Heart left ventricle (tissue), 16 donors: ENCODE measurements at regions not wholly inside any gene's neighbourhood (a gene's known extent, or its start where the extent isn't known, plus 50 kb on each side); places are given as distances from the start of the nearest gene placed in this dataset.

ENCODE experiments used
- ATAC-seq, 4 donors: fragments of 200-7000 bp; cut with Tn5 transposase; one replicate each; pipeline ENCODE4 v1.9.1; 2020 to 2022; ENCODE audit warnings: moderate library complexity in 4 of 4, mild to moderate bottlenecking in 3 of 4, moderate number of reproducible peaks in 1 of 4
- DNase-seq, 5 donors: peaks; one replicate each; pipeline ENCODE4 v3.0.0-alpha.2; 2020
- H3K27ac ChIP-seq, 12 donors: fragments of 200-600 bp; sonication (generic) in 4 of 12; one replicate each; pipeline versions ENCODE4 v1.5.0 to v1.8.0; 2016 to 2022; ENCODE audit warnings: mild to moderate bottlenecking in 2 of 12
- H3K27me3 ChIP-seq, 9 donors: fragments of 200-600 bp; sonication (generic) in 2 of 9; one replicate each; pipeline versions ENCODE4 v1.5.1 to v1.8.0; 2016 to 2022; ENCODE audit warnings: mild to moderate bottlenecking in 3 of 9
- H3K36me3 ChIP-seq, 9 donors: fragments of 200-600 bp; sonication (generic) in 2 of 9; one replicate each; pipeline versions ENCODE4 v1.5.0 to v1.8.0; 2018 to 2022; ENCODE audit warnings: mild to moderate bottlenecking in 2 of 9
- H3K4me1 ChIP-seq, 12 donors: fragments of 200-600 bp; sonication (generic) in 4 of 12; one replicate each; pipeline versions ENCODE4 v1.5.0 to v1.8.0; 2016 to 2022; ENCODE audit warnings: mild to moderate bottlenecking in 3 of 12
- H3K4me3 ChIP-seq, 12 donors: fragments of 200-600 bp; sonication (generic) in 4 of 12; one replicate each; pipeline versions ENCODE4 v1.5.0 to v1.8.0; 2017 to 2022; ENCODE audit warnings: mild to moderate bottlenecking in 9 of 12, moderate library complexity in 4 of 12
- H3K9me3 ChIP-seq, 12 donors: fragments of 200-600 bp; sonication (generic) in 4 of 12; one replicate each; pipeline versions ENCODE4 v1.5.0 to v1.8.0; 2016 to 2022; ENCODE audit warnings: mild to moderate bottlenecking in 1 of 12
- POLR2A ChIP-seq, 2 donors: fragments of 450-650 bp; IDR thresholded peaks; one replicate each; pipeline ENCODE4 v1.6.1; 2017; ENCODE audit warnings: antibody characterized with exemption in 2 of 2, mild to moderate bottlenecking in 2 of 2, moderate library complexity in 2 of 2
- WGBS, 4 donors: extraction: QIAGEN DNeasy Blood & Tissue Kit in 2 of 4; methylation state at CpG; one replicate each; pipeline versions ENCODE4 v1.1.5 to v1.1.7; 2013 to 2018; 5-methylcytosine and 5-hydroxymethylcytosine counted together
- intact Hi-C, 10 donors: fragments of 100-400 bp; cut with DNase I; formaldehyde crosslinking; loops; one replicate each; pipeline versions ENCODE4 v1.11.1 to v1.14.2; 2022
- TF ChIP-seq, protein P1 (sequence below), 12 donors: fragments of 200-600 bp; sonication (generic) in 4 of 12; IDR thresholded peaks; one replicate each; pipeline versions ENCODE4 v1.5.0 to v1.8.0; 2018 to 2022; ENCODE audit warnings: antibody characterized with exemption in 12 of 12, mild to moderate bottlenecking in 5 of 12
- donor health status: ischemic (EF 13 %, LVEDD 7.1; RV severe dilation, severe dysfunction).
- donor health status: healthy with polysubstance abuse.
- donor health status: DM: no; HTN: yes; CAD: no.
- donor health status: DM: no; HTN: no; CAD: no.
- donor health status: ischemic (EF 25% LVEDD 6.9; RV normal size, moderate dysfunction).
- donor health status: ischemic (EF 25% LVEDD 5.7; RV mildly dilated, moderate dysfunction).
- donor health status: healthy.
- donor health status: DM: yes; HTN: yes; CAD: no.
- donor health status: ischemic (EF 35%, LVEDD 5.7; RV mildly dilated, moderate dysfunction).
- donor health status: nonischemic (EF 11% LVEDD 7.7; RV severe dilation, severe dysfunction).
- donor health status: DM: yes; HTN: yes; CAD: no.
- donor health status: PGD.
- donor health status: ischemic (EF 29% LVEDD 5.4; RV normal size, mild dysfunction).
- donor health status: nonischemic (EF 23%, LVEDD 6.1; RV moderate dilation, normal function).

DNA sequence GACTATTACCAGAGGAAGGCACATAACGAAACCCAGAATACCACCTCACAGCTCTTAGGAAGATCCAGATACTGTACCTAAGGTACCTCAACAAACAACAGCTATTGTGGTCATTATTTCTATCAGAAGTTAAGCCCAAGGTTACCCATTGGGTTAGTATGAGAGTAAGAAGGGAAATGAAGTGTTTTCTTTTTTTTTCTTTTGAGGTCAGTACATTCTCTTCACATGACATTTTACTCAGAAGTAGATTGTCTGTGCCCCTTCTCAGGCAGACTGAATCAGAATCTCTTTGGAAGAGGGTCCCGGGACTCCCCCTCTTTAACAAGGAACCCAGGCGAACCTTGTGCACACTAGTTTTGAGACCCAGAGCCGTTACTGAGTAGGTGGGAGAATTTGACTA, 233.7 kb upstream of the CXCR4 start:
- DNase-seq (no peak), ATAC-seq (no peak)
- TF ChIP-seq POLR2A (IDR thresholded peaks at IDR 0.05) = no peak
- TF ChIP-seq, protein P1, sequence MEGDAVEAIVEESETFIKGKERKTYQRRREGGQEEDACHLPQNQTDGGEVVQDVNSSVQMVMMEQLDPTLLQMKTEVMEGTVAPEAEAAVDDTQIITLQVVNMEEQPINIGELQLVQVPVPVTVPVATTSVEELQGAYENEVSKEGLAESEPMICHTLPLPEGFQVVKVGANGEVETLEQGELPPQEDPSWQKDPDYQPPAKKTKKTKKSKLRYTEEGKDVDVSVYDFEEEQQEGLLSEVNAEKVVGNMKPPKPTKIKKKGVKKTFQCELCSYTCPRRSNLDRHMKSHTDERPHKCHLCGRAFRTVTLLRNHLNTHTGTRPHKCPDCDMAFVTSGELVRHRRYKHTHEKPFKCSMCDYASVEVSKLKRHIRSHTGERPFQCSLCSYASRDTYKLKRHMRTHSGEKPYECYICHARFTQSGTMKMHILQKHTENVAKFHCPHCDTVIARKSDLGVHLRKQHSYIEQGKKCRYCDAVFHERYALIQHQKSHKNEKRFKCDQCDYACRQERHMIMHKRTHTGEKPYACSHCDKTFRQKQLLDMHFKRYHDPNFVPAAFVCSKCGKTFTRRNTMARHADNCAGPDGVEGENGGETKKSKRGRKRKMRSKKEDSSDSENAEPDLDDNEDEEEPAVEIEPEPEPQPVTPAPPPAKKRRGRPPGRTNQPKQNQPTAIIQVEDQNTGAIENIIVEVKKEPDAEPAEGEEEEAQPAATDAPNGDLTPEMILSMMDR (IDR thresholded peaks at IDR 0.05) = no peak
- Histone ChIP-seq H3K36me3 (no peaks in the 10 kb centered on the region), H3K9me3 (no peaks in the 10 kb centered on the region), H3K27ac (no peak overlapping the region), H3K27me3 (no peaks in the 10 kb centered on the region), H3K4me3 (no peak overlapping the region), H3K4me1 (no peaks in the 10 kb centered on the region)
- intact Hi-C loops = no loop called here
- 86 to 92% (median 89%) methylated on average over 4 of the region's 4 CpGs for WGBS, 4 donors

DNA sequence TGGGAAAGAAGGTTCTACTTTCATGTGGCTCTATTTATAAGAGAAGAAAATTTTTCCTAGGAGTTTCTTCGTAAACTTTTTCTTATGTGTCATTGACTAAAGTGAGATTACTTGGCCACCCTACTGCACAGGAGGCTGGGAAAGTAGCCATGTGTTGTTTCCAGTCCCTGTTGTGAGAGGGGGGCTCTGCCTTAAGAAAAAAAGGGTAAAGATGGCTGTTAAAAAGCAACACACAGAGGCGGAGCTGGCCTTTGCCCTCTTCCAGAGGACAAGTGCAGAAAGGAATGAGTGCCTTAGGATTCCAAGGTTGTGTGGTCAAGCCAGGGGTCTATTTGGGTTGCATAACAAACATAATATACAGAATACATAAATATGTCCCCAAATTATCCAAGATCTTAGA, 230.0 kb upstream of the CXCR4 start:
- Histone ChIP-seq H3K4me3 (no peak overlapping the region), H3K27me3 (no peaks in the 10 kb centered on the region), H3K9me3 (no peaks in the 10 kb centered on the region), H3K4me1 (no peaks in the 10 kb centered on the region), H3K27ac (no peak overlapping the region), H3K36me3 (no peaks in the 10 kb centered on the region)
- 48 to 92% (median 71%) methylated on average over 2 of the region's 2 CpGs for WGBS, 4 donors
- TF ChIP-seq POLR2A (IDR thresholded peaks at IDR 0.05) = no peak
- TF ChIP-seq, protein P1 (IDR thresholded peaks at IDR 0.05) = no peak
- DNase-seq = no peak
- intact Hi-C loops = no loop called here
- ATAC-seq = no peak

DNA sequence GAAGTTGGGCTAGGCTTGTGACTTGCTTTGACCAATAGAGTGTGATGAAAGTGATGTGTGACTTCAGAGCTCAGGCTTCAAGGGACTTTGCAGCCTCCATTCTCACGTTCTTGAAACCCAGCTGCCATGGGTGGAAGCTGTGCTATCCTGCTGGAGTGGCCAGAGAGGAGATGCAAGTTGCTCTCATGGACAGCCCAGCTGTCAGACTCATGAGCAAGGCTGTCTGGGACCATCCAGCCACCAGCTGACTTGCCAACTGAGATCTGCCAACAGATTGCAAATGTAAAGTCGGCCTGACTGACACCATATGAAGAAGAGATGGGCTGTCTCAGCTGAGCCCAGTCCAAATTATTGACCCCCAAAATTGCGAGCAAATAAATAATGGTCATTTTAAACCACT, 226.4 kb upstream of the CXCR4 start:
- no peak for DNase-seq
- H3K27ac ChIP-seq = no peak overlapping the region
- intact Hi-C loops = no loop called here
- no peak for TF ChIP-seq POLR2A (IDR thresholded peaks at IDR 0.05)
- TF ChIP-seq, protein P1 (IDR thresholded peaks at IDR 0.05) = no peak
- no peak for ATAC-seq
- H3K4me3 ChIP-seq = no peak overlapping the region
- H3K4me1 ChIP-seq = no peaks in the 10 kb centered on the region
- H3K9me3 ChIP-seq = peaks cover 0 to 6% (median 0%) of the 10 kb centered on the region in 12 donors
- no peaks in the 10 kb centered on the region for H3K27me3 ChIP-seq
- 73 to 83% (median 81%) methylated on average over 3 of the region's 3 CpGs for WGBS, 4 donors
- H3K36me3 ChIP-seq = no peaks in the 10 kb centered on the region

DNA sequence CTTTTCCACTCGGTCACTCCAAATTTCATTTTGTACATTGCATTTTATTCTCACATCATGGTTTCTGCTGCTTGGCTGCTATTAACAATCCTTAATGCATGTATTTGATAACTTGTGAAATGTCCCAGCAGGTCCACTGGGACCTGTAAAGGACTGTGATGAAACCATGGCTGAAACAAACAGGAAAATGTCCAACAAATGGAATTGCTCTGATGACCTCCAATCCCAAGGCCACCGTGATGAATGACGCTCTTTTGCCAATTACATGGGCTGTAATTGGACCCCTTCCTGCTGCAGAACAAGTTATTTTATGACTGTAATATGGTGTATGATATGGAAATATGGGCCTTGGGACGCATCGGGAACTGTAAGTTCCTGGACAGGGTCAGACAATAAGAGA, 224.2 kb upstream of the CXCR4 start:
- TF ChIP-seq, protein P1 (IDR thresholded peaks at IDR 0.05) = no peak
- no peak for TF ChIP-seq POLR2A (IDR thresholded peaks at IDR 0.05)
- Histone ChIP-seq H3K9me3 (peaks cover 0 to 7% (median 0%) of the 10 kb centered on the region in 12 donors), H3K36me3 (no peaks in the 10 kb centered on the region), H3K4me1 (no peaks in the 10 kb centered on the region), H3K27me3 (no peaks in the 10 kb centered on the region), H3K4me3 (no peak overlapping the region), H3K27ac (no peak overlapping the region)
- DNase-seq = no peak
- intact Hi-C loops = no loop called here
- WGBS, 4 donors = 61 to 70% (median 63%) methylated on average over 5 of the region's 5 CpGs
- ATAC-seq = no peak
